ENCODE measurements at regions not wholly inside any gene's neighbourhood (a gene's known extent, or its start where the extent isn't known, plus 50 kb on each side); places are given as distances from the start of the nearest gene placed in this dataset.
"Not testable (repeated sequence)": the region's sequence is repeated elsewhere in the genome, so short reads cannot be mapped to it uniquely, and the experiment has no call there.

DNA sequence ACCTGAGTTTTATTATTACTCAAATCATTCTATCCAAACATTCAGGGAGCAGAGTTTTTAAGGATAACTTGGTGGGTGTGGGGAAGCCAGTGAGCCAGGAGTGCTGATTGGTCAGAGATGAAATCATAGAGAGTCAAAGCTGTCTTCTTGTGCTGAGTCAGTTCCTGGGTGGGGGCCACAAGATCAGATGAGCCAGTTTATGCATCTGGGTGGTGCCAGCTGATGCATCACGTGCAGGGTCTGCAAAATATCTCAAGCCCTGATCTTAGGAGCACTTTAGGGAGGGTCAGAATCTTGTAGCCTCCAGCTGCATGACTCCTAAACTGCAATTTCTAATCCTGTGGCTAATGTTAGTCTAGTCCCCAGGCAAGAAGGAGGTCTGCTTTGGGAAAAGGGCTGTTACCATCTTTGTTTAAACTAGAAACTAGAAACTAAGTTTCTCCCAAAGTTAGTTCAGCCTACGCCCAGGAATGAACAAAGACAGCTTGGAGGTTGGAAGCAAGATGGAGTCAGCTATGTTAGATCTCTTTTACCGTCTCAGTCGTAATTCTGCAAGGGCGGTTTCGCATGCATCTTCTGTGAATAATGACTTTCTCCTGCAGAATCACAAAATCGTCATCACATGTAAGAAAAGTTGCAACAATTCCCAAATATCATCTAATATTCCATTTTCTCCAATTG is 97.5 kb downstream of the ZNF664 start:
- H3K79me2 ChIP-seq (replicated peaks; ENCODE audit: insufficient read depth, low read length); H3K9ac ChIP-seq (ENCODE audit: low read length); H3K4me3 ChIP-seq (ENCODE audit: low read length); H3K27ac ChIP-seq (ENCODE audit: low read length); H3K27me3 ChIP-seq (ENCODE audit: insufficient read depth, low read depth, low read length); H3K36me3 ChIP-seq (ENCODE audit: insufficient read depth, low read length); H3K9me2 ChIP-seq (ENCODE audit: insufficient read depth, low read length); H2AFZ ChIP-seq (ENCODE audit: low read depth, low read length); H3K9me3 ChIP-seq (ENCODE audit: low read length); H4K20me1 ChIP-seq (ENCODE audit: insufficient read depth); H3F3A ChIP-seq (ENCODE audit: insufficient read depth, low read length, poor library complexity, severe bottlenecking); H3K4me2 ChIP-seq (ENCODE audit: low read length): not testable (repeated sequence)

GRCh38 chr12:124071075-124071443 is 98.0 kb downstream of the ZNF664 start:
- no peak overlapping the region for H2AFZ ChIP-seq (ENCODE audit: low read depth, low read length)
- H3K9ac ChIP-seq (ENCODE audit: low read length) = no peak overlapping the region
- no peaks in the 10 kb centered on the region for H3K9me2 ChIP-seq (ENCODE audit: insufficient read depth, low read length)
- H3K27ac ChIP-seq (ENCODE audit: low read length) = no peak overlapping the region
- H3F3A ChIP-seq (ENCODE audit: insufficient read depth, low read length, poor library complexity, severe bottlenecking) = no peaks in the 10 kb centered on the region
- no peaks in the 10 kb centered on the region for H3K79me2 ChIP-seq (replicated peaks; ENCODE audit: insufficient read depth, low read length)
- H3K9me3 ChIP-seq (ENCODE audit: low read length) = no peaks in the 10 kb centered on the region
- no peaks in the 10 kb centered on the region for H3K27me3 ChIP-seq (ENCODE audit: insufficient read depth, low read depth, low read length)
- H3K4me2 ChIP-seq (ENCODE audit: low read length) = no peak overlapping the region
- H3K4me3 ChIP-seq (ENCODE audit: low read length) = no peak overlapping the region
- no peaks in the 10 kb centered on the region for H3K36me3 ChIP-seq (ENCODE audit: insufficient read depth, low read length)
- no peak for TF ChIP-seq REST (IDR thresholded peaks at IDR 0.05; ENCODE audit: borderline replicate concordance)
- H4K20me1 ChIP-seq (ENCODE audit: insufficient read depth) = no peaks in the 10 kb centered on the region

- Histone ChIP-seq H3K4me2 (ENCODE audit: low read length) (no peak overlapping the region), H3K79me2 (replicated peaks; ENCODE audit: insufficient read depth, low read length) (no peaks in the 10 kb centered on the region), H3K4me3 (ENCODE audit: low read length) (no peak overlapping the region), H3K36me3 (ENCODE audit: insufficient read depth, low read length) (no peaks in the 10 kb centered on the region), H3K9me3 (ENCODE audit: low read length) (no peaks in the 10 kb centered on the region), H3K27me3 (ENCODE audit: insufficient read depth, low read depth, low read length) (no peaks in the 10 kb centered on the region), H3K9ac (ENCODE audit: low read length) (no peak overlapping the region), H4K20me1 (ENCODE audit: insufficient read depth) (no peaks in the 10 kb centered on the region), H3K9me2 (ENCODE audit: insufficient read depth, low read length) (no peaks in the 10 kb centered on the region), H3K27ac (ENCODE audit: low read length) (no peak overlapping the region), H2AFZ (ENCODE audit: low read depth, low read length) (no peak overlapping the region), H3F3A (ENCODE audit: insufficient read depth, low read length, poor library complexity, severe bottlenecking) (no peaks in the 10 kb centered on the region)
- TF ChIP-seq, protein P1, sequence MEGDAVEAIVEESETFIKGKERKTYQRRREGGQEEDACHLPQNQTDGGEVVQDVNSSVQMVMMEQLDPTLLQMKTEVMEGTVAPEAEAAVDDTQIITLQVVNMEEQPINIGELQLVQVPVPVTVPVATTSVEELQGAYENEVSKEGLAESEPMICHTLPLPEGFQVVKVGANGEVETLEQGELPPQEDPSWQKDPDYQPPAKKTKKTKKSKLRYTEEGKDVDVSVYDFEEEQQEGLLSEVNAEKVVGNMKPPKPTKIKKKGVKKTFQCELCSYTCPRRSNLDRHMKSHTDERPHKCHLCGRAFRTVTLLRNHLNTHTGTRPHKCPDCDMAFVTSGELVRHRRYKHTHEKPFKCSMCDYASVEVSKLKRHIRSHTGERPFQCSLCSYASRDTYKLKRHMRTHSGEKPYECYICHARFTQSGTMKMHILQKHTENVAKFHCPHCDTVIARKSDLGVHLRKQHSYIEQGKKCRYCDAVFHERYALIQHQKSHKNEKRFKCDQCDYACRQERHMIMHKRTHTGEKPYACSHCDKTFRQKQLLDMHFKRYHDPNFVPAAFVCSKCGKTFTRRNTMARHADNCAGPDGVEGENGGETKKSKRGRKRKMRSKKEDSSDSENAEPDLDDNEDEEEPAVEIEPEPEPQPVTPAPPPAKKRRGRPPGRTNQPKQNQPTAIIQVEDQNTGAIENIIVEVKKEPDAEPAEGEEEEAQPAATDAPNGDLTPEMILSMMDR (IDR thresholded peaks at IDR 0.05; ENCODE audit: poor library complexity, severe bottlenecking) = no peak
- TF ChIP-seq TAF1 (IDR thresholded peaks at IDR 0.05; ENCODE audit: low read depth) = no peak
- no peak for TF ChIP-seq SMC3 (conservative IDR thresholded peaks at IDR 0.05; ENCODE audit: poor library complexity)
- no peak for TF ChIP-seq RAD21 (conservative IDR thresholded peaks at IDR 0.05)
- no peak for TF ChIP-seq POLR2AphosphoS5 (IDR thresholded peaks at IDR 0.05)
- no peak for TF ChIP-seq EP300 (conservative IDR thresholded peaks at IDR 0.05; ENCODE audit: poor library complexity, severe bottlenecking)
- no peak for TF ChIP-seq REST (IDR thresholded peaks at IDR 0.05; ENCODE audit: borderline replicate concordance)
- TF ChIP-seq MXI1 (conservative IDR thresholded peaks at IDR 0.05; ENCODE audit: poor library complexity, severe bottlenecking) = no peak
- no peak for TF ChIP-seq EZH2 (IDR thresholded peaks at IDR 0.05; ENCODE audit: borderline replicate concordance, insufficient read depth, low read length, poor library complexity, severe bottlenecking)
Observed at GRCh38 chr12:124073356-124074035, 100.5 kb downstream of the ZNF664 start.

All from neural cell (in vitro differentiated cells).